ENCODE measurements at regions not wholly inside any gene's neighbourhood (a gene's known extent, or its start where the extent isn't known, plus 50 kb on each side); places are given as distances from the start of the nearest gene placed in this dataset.

GRCh38 chr10:35745617-35746403 lies 103.7 kb upstream of the FZD8 start:
- no peak for TF ChIP-seq TAF1 (IDR thresholded peaks at IDR 0.05; ENCODE audit: low read depth, low read length)
- TF ChIP-seq POLR2A (IDR thresholded peaks at IDR 0.05; ENCODE audit: low read depth, low read length): no peak
- TF ChIP-seq POLR2AphosphoS5 (IDR thresholded peaks at IDR 0.05; ENCODE audit: low read depth, low read length): no peak
- TF ChIP-seq SPI1 (IDR thresholded peaks at IDR 0.05; ENCODE audit: low read depth, low read length): no peak
- TF ChIP-seq PAX5 (IDR thresholded peaks at IDR 0.05; ENCODE audit: insufficient read depth, low read length, severe bottlenecking): no peak

Measured in GM12891 (cell line).